ENCODE measurements at regions not wholly inside any gene's neighbourhood (a gene's known extent, or its start where the extent isn't known, plus 50 kb on each side); places are given as distances from the start of the nearest gene placed in this dataset.
"Not testable (repeated sequence)": the region's sequence is repeated elsewhere in the genome, so short reads cannot be mapped to it uniquely, and the experiment has no call there.

- no peak for TF ChIP-seq EZH2phosphoT487 (IDR thresholded peaks at IDR 0.05; ENCODE audit: borderline replicate concordance, low read depth, low read length)
- no peak for TF ChIP-seq CTCF (conservative IDR thresholded peaks at IDR 0.05; ENCODE audit: low read length)
- Histone ChIP-seq H3K27ac (ENCODE audit: low read depth, low read length, poor library complexity, severe bottlenecking) (no peak overlapping the region), H3K4me1 (ENCODE audit: insufficient read depth, low read length, poor library complexity, severe bottlenecking) (no peaks in the 10 kb centered on the region), H3K9me2 (ENCODE audit: insufficient read depth, low read length) (no peaks in the 10 kb centered on the region), H3K9me3 (ENCODE audit: low read length) (no peaks in the 10 kb centered on the region), H2AFZ (ENCODE audit: low read length) (no peak overlapping the region), H3K36me3 (ENCODE audit: insufficient read depth, low read length) (no peaks in the 10 kb centered on the region), H3K4me2 (ENCODE audit: low read length) (no peak overlapping the region), H3K79me2 (ENCODE audit: insufficient read depth, low read depth, low read length) (no peaks in the 10 kb centered on the region), H3K4me3 (ENCODE audit: low read depth, low read length, poor library complexity, severe bottlenecking) (no peak overlapping the region), H4K20me1 (ENCODE audit: insufficient read depth, low read length) (no peaks in the 10 kb centered on the region)
- ChIA-PET POLR2A (no interaction called here), CTCF (ENCODE audit: unreplicated experiment) (no interaction called here)
- no peak for DNase-seq (ENCODE audit: low spot score)
- intact Hi-C loops (cut with micrococcal nuclease; ENCODE audit: unreplicated experiment), result no loop called here
- BruUV-seq (replicated peaks), result no TSS peak
These were observed 763.7 kb upstream of the TMEM132C start for GRCh38 chr12:127503246-127503645.

GRCh38 chr12:127503996-127504395 lies 763.0 kb upstream of the TMEM132C start:
- CTCF ChIA-PET (ENCODE audit: unreplicated experiment); DNase-seq (ENCODE audit: low spot score); POLR2A ChIA-PET; BruUV-seq (replicated peaks); H4K20me1 ChIP-seq (ENCODE audit: insufficient read depth, low read length); H3K9me2 ChIP-seq (ENCODE audit: insufficient read depth, low read length); H3K36me3 ChIP-seq (ENCODE audit: insufficient read depth, low read length); H3K9me3 ChIP-seq (ENCODE audit: low read length); H3K4me2 ChIP-seq (ENCODE audit: low read length); H3K79me2 ChIP-seq (ENCODE audit: insufficient read depth, low read depth, low read length); H3K4me1 ChIP-seq (ENCODE audit: insufficient read depth, low read length, poor library complexity, severe bottlenecking); intact Hi-C loops (cut with micrococcal nuclease; ENCODE audit: unreplicated experiment); H2AFZ ChIP-seq (ENCODE audit: low read length); H3K27ac ChIP-seq (ENCODE audit: low read depth, low read length, poor library complexity, severe bottlenecking); H3K4me3 ChIP-seq (ENCODE audit: low read depth, low read length, poor library complexity, severe bottlenecking): not testable (repeated sequence)

- ChIA-PET CTCF (ENCODE audit: unreplicated experiment) (no interaction called here), POLR2A (no interaction called here)
- H3K4me2 ChIP-seq (ENCODE audit: low read length), result no peak overlapping the region
- TF ChIP-seq CTCF (conservative IDR thresholded peaks at IDR 0.05; ENCODE audit: low read length) (no peak), EZH2phosphoT487 (IDR thresholded peaks at IDR 0.05; ENCODE audit: borderline replicate concordance, low read depth, low read length) (no peak)
- intact Hi-C loops (cut with micrococcal nuclease; ENCODE audit: unreplicated experiment), result no loop called here
- no peak overlapping the region for H2AFZ ChIP-seq (ENCODE audit: low read length)
- H3K4me1 ChIP-seq (ENCODE audit: insufficient read depth, low read length, poor library complexity, severe bottlenecking), result no peaks in the 10 kb centered on the region
- DNase-seq (ENCODE audit: low spot score), result no peak
- H3K79me2 ChIP-seq (ENCODE audit: insufficient read depth, low read depth, low read length), result no peaks in the 10 kb centered on the region
- no TSS peak for BruUV-seq (replicated peaks)
- H3K9me2 ChIP-seq (ENCODE audit: insufficient read depth, low read length), result no peaks in the 10 kb centered on the region
- H4K20me1 ChIP-seq (ENCODE audit: insufficient read depth, low read length), result no peaks in the 10 kb centered on the region
- no peaks in the 10 kb centered on the region for H3K36me3 ChIP-seq (ENCODE audit: insufficient read depth, low read length)
- H3K4me3 ChIP-seq (ENCODE audit: low read depth, low read length, poor library complexity, severe bottlenecking), result no peak overlapping the region
- no peak overlapping the region for H3K27ac ChIP-seq (ENCODE audit: low read depth, low read length, poor library complexity, severe bottlenecking)
- no peaks in the 10 kb centered on the region for H3K9me3 ChIP-seq (ENCODE audit: low read length)
These were observed 762.1 kb upstream of the TMEM132C start for GRCh38 chr12:127504874-127505273.
